ENCODE measurements at regions not wholly inside any gene's neighbourhood (a gene's known extent, or its start where the extent isn't known, plus 50 kb on each side); places are given as distances from the start of the nearest gene placed in this dataset.
A peak's percentile ranks its signal among the peaks of the same experiment; 100 is the strongest.
"Not testable (repeated sequence)": the region's sequence is repeated elsewhere in the genome, so short reads cannot be mapped to it uniquely, and the experiment has no call there.

GRCh38 chr7:142539901-142540300 lies 209.4 kb upstream of the PRSS1 start:
- DNase-seq (ENCODE audit: low read depth in 4 of 4, low spot score in 3 of 4), result no peak

GRCh38 chr7:142537760-142538159 lies 211.5 kb upstream of the PRSS1 start:
- no peak for DNase-seq (ENCODE audit: low read depth in 4 of 4, low spot score in 3 of 4)

GRCh38 chr7:142535123-142535779 lies 214.0 kb upstream of the PRSS1 start:
- peak in 2 of 4 donors; percentile 14 to 41 for DNase-seq (ENCODE audit: low read depth in 4 of 4, low spot score in 3 of 4)

GRCh38 chr7:142534726-142535122 lies 214.5 kb upstream of the PRSS1 start:
- no peak for DNase-seq (ENCODE audit: low read depth in 4 of 4, low spot score in 3 of 4)

- DNase-seq (ENCODE audit: low read depth in 4 of 4, low spot score in 3 of 4), result no peak
Measured at GRCh38 chr7:142533920-142534319, 215.4 kb upstream of the PRSS1 start.

- no peak for DNase-seq (ENCODE audit: low read depth in 4 of 4, low spot score in 3 of 4)
Measured at GRCh38 chr7:142529591-142529990, 219.7 kb upstream of the PRSS1 start.

- no peak for DNase-seq (ENCODE audit: low read depth in 4 of 4, low spot score in 3 of 4)
Measured at GRCh38 chr7:142528608-142529408, 220.5 kb upstream of the PRSS1 start.

GRCh38 chr7:142523821-142524460 lies 225.3 kb upstream of the PRSS1 start:
- DNase-seq (ENCODE audit: low read depth in 4 of 4, low spot score in 3 of 4), result no peak

- DNase-seq (ENCODE audit: low read depth in 4 of 4, low spot score in 3 of 4), result no peak
Measured at GRCh38 chr7:142522735-142523134, 226.5 kb upstream of the PRSS1 start.

GRCh38 chr7:142520885-142521284 lies 228.4 kb upstream of the PRSS1 start:
- not testable (repeated sequence) for DNase-seq (ENCODE audit: low read depth in 4 of 4, low spot score in 3 of 4)

- DNase-seq (ENCODE audit: low read depth in 4 of 4, low spot score in 3 of 4), result not testable (repeated sequence)
Measured at GRCh38 chr7:142520455-142520854, 228.8 kb upstream of the PRSS1 start.

- DNase-seq (ENCODE audit: low read depth in 4 of 4, low spot score in 3 of 4), result no peak
Measured at GRCh38 chr7:142519079-142520078, 229.9 kb upstream of the PRSS1 start.

- DNase-seq (ENCODE audit: low read depth in 4 of 4, low spot score in 3 of 4), result peak in 2 of 4 donors; percentile 34 to 49
Measured at GRCh38 chr7:142516038-142516501, 233.2 kb upstream of the PRSS1 start.

GRCh38 chr7:142514716-142515115 lies 234.6 kb upstream of the PRSS1 start:
- not testable (repeated sequence) for DNase-seq (ENCODE audit: low read depth in 4 of 4, low spot score in 3 of 4)

GRCh38 chr7:142513178-142513955 lies 235.9 kb upstream of the PRSS1 start:
- DNase-seq (ENCODE audit: low read depth in 4 of 4, low spot score in 3 of 4), result no peak

- no peak for DNase-seq (ENCODE audit: low read depth in 4 of 4, low spot score in 3 of 4)
Measured at GRCh38 chr7:142511801-142512200, 237.5 kb upstream of the PRSS1 start.

GRCh38 chr7:142511374-142511773 lies 237.9 kb upstream of the PRSS1 start:
- no peak for DNase-seq (ENCODE audit: low read depth in 4 of 4, low spot score in 3 of 4)

GRCh38 chr7:142509235-142509634 lies 240.0 kb upstream of the PRSS1 start:
- DNase-seq (ENCODE audit: low read depth in 4 of 4, low spot score in 3 of 4), result not testable (repeated sequence)

GRCh38 chr7:142508251-142508650 lies 241.0 kb upstream of the PRSS1 start:
- DNase-seq (ENCODE audit: low read depth in 4 of 4, low spot score in 3 of 4), result no peak

Measured in left renal pelvis (tissue), 4 donors.